GM18517 (cell line): ENCODE measurements at regions not wholly inside any gene's neighbourhood (a gene's known extent, or its start where the extent isn't known, plus 50 kb on each side); places are given as distances from the start of the nearest gene placed in this dataset.
"Not testable (repeated sequence)": the region's sequence is repeated elsewhere in the genome, so short reads cannot be mapped to it uniquely, and the experiment has no call there.

Source experiments
- ATAC-seq: cut with Tn5 transposase; IDR thresholded peaks from one replicate; pipeline ENCODE4 v1.9.1; 2021; ENCODE audit warnings: mild to moderate bottlenecking, moderate library complexity; ENCODE audit not compliant: unreplicated experiment

- no peak for ATAC-seq
Measured at GRCh38 chr2:220782609-220783113, 789.4 kb downstream of the EPHA4 start.

GRCh38 chr2:220783671-220784070, 788.4 kb downstream of the EPHA4 start:
- no peak for ATAC-seq

GRCh38 chr2:220785178-220785577, 786.9 kb downstream of the EPHA4 start:
- ATAC-seq = no peak

GRCh38 chr2:220786216-220786615, 785.9 kb downstream of the EPHA4 start:
- no peak for ATAC-seq

GRCh38 chr2:220787251-220787650, 784.9 kb downstream of the EPHA4 start:
- ATAC-seq = no peak

GRCh38 chr2:220789961-220790360, 782.1 kb downstream of the EPHA4 start:
- no peak for ATAC-seq

- ATAC-seq = no peak
Measured at GRCh38 chr2:220795705-220796104, 776.4 kb downstream of the EPHA4 start.

GRCh38 chr2:220811115-220811514, 761.0 kb downstream of the EPHA4 start:
- no peak for ATAC-seq

GRCh38 chr2:220811952-220812570, 760.0 kb downstream of the EPHA4 start:
- no peak for ATAC-seq

- no peak for ATAC-seq
Measured at GRCh38 chr2:220814441-220814840, 757.7 kb downstream of the EPHA4 start.

- ATAC-seq = no peak
Measured at GRCh38 chr2:220815698-220816097, 756.4 kb downstream of the EPHA4 start.

- ATAC-seq = no peak
Measured at GRCh38 chr2:220821683-220822082, 750.4 kb downstream of the EPHA4 start.

- not testable (repeated sequence) for ATAC-seq
Measured at GRCh38 chr2:220823590-220823989, 748.5 kb downstream of the EPHA4 start.

GRCh38 chr2:220833446-220833845, 738.7 kb downstream of the EPHA4 start:
- no peak for ATAC-seq

- ATAC-seq = no peak
Measured at GRCh38 chr2:220835583-220835982, 736.5 kb downstream of the EPHA4 start.

- ATAC-seq = no peak
Measured at GRCh38 chr2:220837226-220837625, 734.9 kb downstream of the EPHA4 start.

GRCh38 chr2:220842901-220843665, 729.0 kb downstream of the EPHA4 start:
- no peak for ATAC-seq

- ATAC-seq = no peak
Measured at GRCh38 chr2:220845766-220846273, 726.3 kb downstream of the EPHA4 start.

GRCh38 chr2:220847006-220847405, 725.1 kb downstream of the EPHA4 start:
- ATAC-seq = no peak

- no peak for ATAC-seq
Measured at GRCh38 chr2:220847589-220847988, 724.5 kb downstream of the EPHA4 start.

GRCh38 chr2:220849433-220849832, 722.7 kb downstream of the EPHA4 start:
- no peak for ATAC-seq

- ATAC-seq = no peak
Measured at GRCh38 chr2:220850116-220850515, 722.0 kb downstream of the EPHA4 start.
